ENCODE measurements at regions not wholly inside any gene's neighbourhood (a gene's known extent, or its start where the extent isn't known, plus 50 kb on each side); places are given as distances from the start of the nearest gene placed in this dataset.

DNA sequence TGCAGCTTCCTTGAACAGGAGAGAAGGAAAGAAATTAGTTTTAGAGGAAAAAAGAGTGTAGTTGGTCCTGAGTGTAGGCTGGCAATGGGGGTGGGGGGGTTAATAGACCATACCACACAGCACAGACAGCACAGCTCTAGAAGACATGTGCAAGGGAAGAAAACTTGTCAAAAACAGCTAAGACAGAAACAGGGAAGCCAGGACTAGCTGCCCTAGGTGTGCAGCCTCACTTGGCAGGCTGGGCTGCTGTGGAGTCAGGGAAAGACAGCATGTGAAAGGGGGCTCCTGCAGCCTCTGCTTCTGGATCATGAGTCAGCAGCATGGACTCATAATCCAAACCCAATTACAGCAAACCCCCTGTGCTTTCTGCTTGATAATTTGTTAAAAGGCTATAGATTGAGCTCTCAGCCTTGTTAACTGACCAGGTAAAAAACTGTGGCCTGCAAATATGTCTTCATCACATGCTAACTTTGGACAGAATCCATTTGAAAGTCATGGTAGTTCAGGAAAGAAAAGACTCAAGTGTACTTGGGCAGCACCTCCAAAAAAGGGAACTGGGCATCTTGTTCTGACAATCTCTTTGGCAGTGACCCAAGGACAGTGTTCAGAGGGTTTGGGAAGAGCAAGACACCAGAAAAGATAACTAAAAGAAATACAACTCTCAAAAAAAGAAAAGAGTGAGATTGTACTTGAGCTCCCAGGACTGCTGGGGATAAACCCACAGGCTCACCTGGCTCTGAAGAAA is 142.2 kb upstream of the VWC2 start:
- no peaks in the 10 kb centered on the region for H3K36me3 ChIP-seq (ENCODE audit: insufficient read depth, low read length)
- H2AFZ ChIP-seq (ENCODE audit: low read depth, low read length), result no peak overlapping the region
- H3K9me3 ChIP-seq (ENCODE audit: low read length), result no peaks in the 10 kb centered on the region
- no peaks in the 10 kb centered on the region for H3K4me1 ChIP-seq (ENCODE audit: insufficient read depth, low read length)
- H3K4me3 ChIP-seq (ENCODE audit: low read length), result no peak overlapping the region
- H3K27me3 ChIP-seq (ENCODE audit: insufficient read depth, low read length), result no peaks in the 10 kb centered on the region

GRCh38 chr7:49631960-49632359 is 141.5 kb upstream of the VWC2 start:
- no peaks in the 10 kb centered on the region for H3K4me1 ChIP-seq (ENCODE audit: insufficient read depth, low read length)
- no peaks in the 10 kb centered on the region for H3K9me3 ChIP-seq (ENCODE audit: low read length)
- H3K36me3 ChIP-seq (ENCODE audit: insufficient read depth, low read length), result no peaks in the 10 kb centered on the region
- no peak overlapping the region for H2AFZ ChIP-seq (ENCODE audit: low read depth, low read length)
- no peak overlapping the region for H3K4me3 ChIP-seq (ENCODE audit: low read length)
- no peaks in the 10 kb centered on the region for H3K27me3 ChIP-seq (ENCODE audit: insufficient read depth, low read length)

DNA sequence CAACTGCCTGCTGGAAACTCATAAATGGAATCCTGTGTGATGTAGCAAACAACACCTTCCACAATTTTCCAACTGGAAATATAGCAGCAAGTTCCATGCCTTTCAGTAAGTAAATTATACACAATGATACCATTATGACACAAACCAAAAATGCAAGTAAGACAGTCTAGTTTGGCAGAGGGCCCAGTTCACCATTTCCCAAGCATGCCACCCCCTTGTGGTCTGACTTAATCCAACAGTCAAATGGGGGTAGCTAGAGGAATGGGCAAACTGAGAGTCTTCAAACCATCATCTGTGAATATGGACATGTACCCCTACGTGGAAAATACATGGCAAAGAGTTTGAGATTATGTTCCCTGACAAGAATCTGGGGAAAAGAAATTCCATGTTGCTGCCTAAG is 137.6 kb upstream of the VWC2 start:
- Histone ChIP-seq H3K27me3 (ENCODE audit: insufficient read depth, low read length) (no peaks in the 10 kb centered on the region), H3K4me1 (ENCODE audit: insufficient read depth, low read length) (no peaks in the 10 kb centered on the region), H3K4me3 (ENCODE audit: low read length) (no peak overlapping the region), H3K9me3 (ENCODE audit: low read length) (no peaks in the 10 kb centered on the region), H3K36me3 (ENCODE audit: insufficient read depth, low read length) (no peaks in the 10 kb centered on the region), H2AFZ (ENCODE audit: low read depth, low read length) (no peak overlapping the region)

DNA sequence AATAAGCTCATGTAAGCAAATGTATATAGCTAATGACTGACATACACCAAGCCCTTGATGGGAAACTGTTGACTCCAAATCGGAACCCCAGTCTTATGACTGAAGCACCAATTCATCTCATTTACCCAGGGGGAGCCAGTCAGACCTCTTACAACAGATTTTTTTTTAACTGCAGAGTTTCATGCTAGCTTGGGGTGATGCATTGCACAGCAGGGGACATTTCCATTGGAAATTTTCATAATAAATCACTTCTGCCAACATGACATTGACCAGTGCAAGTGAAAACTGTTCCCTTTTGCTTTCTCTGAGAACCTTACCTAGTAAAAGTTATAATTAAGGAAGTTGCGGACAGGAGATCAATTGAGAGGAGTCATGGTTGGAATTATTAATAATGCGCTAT is 137.0 kb upstream of the VWC2 start:
- no peak overlapping the region for H3K4me3 ChIP-seq (ENCODE audit: low read length)
- H2AFZ ChIP-seq (ENCODE audit: low read depth, low read length), result no peak overlapping the region
- no peaks in the 10 kb centered on the region for H3K27me3 ChIP-seq (ENCODE audit: insufficient read depth, low read length)
- H3K4me1 ChIP-seq (ENCODE audit: insufficient read depth, low read length), result no peaks in the 10 kb centered on the region
- H3K9me3 ChIP-seq (ENCODE audit: low read length), result no peaks in the 10 kb centered on the region
- no peaks in the 10 kb centered on the region for H3K36me3 ChIP-seq (ENCODE audit: insufficient read depth, low read length)

DNA sequence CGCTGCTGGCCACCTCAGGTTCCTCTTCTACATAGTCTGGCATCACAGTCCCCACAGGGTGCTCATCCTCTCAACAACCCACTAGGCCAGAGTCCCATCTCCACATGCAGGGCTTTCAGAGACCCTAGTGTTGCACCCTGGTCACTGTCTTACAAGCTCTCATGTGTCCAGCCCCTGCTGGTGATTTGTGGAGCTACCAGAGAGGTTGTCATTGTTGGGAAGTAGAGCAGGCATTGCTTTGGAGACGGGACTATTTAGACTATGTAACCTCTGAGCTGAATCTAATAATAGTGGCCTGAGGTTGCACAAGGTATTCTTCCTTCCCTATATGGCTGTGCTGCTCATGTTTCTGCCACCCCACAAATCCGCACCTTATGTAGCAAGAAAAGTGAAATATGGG is 135.3 kb upstream of the VWC2 start:
- Histone ChIP-seq H3K36me3 (ENCODE audit: insufficient read depth, low read length) (no peaks in the 10 kb centered on the region), H3K4me1 (ENCODE audit: insufficient read depth, low read length) (no peaks in the 10 kb centered on the region), H3K27me3 (ENCODE audit: insufficient read depth, low read length) (no peaks in the 10 kb centered on the region), H3K4me3 (ENCODE audit: low read length) (no peak overlapping the region), H3K9me3 (ENCODE audit: low read length) (no peaks in the 10 kb centered on the region), H2AFZ (ENCODE audit: low read depth, low read length) (no peak overlapping the region)

- Histone ChIP-seq H3K9me3 (ENCODE audit: low read length) (no peaks in the 10 kb centered on the region), H3K36me3 (ENCODE audit: insufficient read depth, low read length) (no peaks in the 10 kb centered on the region), H2AFZ (ENCODE audit: low read depth, low read length) (no peak overlapping the region), H3K4me1 (ENCODE audit: insufficient read depth, low read length) (no peaks in the 10 kb centered on the region), H3K27me3 (ENCODE audit: insufficient read depth, low read length) (no peaks in the 10 kb centered on the region), H3K4me3 (ENCODE audit: low read length) (no peak overlapping the region)
Observed at GRCh38 chr7:49639068-49639593, 134.3 kb upstream of the VWC2 start.

GRCh38 chr7:49639808-49640207 is 133.6 kb upstream of the VWC2 start:
- Histone ChIP-seq H3K27me3 (ENCODE audit: insufficient read depth, low read length) (no peaks in the 10 kb centered on the region), H2AFZ (ENCODE audit: low read depth, low read length) (no peak overlapping the region), H3K9me3 (ENCODE audit: low read length) (no peaks in the 10 kb centered on the region), H3K36me3 (ENCODE audit: insufficient read depth, low read length) (no peaks in the 10 kb centered on the region), H3K4me1 (ENCODE audit: insufficient read depth, low read length) (no peaks in the 10 kb centered on the region), H3K4me3 (ENCODE audit: low read length) (no peak overlapping the region)

DNA sequence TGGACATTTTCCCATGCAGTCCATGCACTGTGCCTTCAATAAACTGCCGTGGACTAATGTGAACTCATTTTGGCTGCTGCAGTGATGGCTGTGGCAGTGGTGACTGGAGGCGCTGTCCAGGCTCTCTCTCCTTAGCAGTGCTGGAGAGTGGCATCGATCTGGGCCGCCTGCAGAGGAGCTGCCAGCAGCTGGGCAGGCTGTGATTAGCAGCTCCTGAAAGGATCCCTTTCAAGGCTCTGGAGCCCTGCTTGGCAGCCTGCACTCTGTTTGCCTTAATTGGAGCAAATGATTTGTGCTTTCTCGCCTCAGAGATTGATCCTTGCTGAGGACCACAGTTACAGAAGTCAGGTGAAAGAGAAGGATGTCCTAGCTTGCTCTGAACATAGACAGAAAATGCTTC is 130.1 kb upstream of the VWC2 start:
- Histone ChIP-seq H3K4me3 (ENCODE audit: low read length) (no peak overlapping the region), H3K27me3 (ENCODE audit: insufficient read depth, low read length) (no peaks in the 10 kb centered on the region), H3K4me1 (ENCODE audit: insufficient read depth, low read length) (no peaks in the 10 kb centered on the region), H3K9me3 (ENCODE audit: low read length) (no peaks in the 10 kb centered on the region), H2AFZ (ENCODE audit: low read depth, low read length) (no peak overlapping the region), H3K36me3 (ENCODE audit: insufficient read depth, low read length) (no peaks in the 10 kb centered on the region)

GRCh38 chr7:49643736-49644135 is 129.7 kb upstream of the VWC2 start:
- H2AFZ ChIP-seq (ENCODE audit: low read depth, low read length), result no peak overlapping the region
- H3K4me3 ChIP-seq (ENCODE audit: low read length), result no peak overlapping the region
- no peaks in the 10 kb centered on the region for H3K27me3 ChIP-seq (ENCODE audit: insufficient read depth, low read length)
- H3K9me3 ChIP-seq (ENCODE audit: low read length), result no peaks in the 10 kb centered on the region
- no peaks in the 10 kb centered on the region for H3K36me3 ChIP-seq (ENCODE audit: insufficient read depth, low read length)
- no peaks in the 10 kb centered on the region for H3K4me1 ChIP-seq (ENCODE audit: insufficient read depth, low read length)

GRCh38 chr7:49644396-49645166 is 128.9 kb upstream of the VWC2 start:
- Histone ChIP-seq H3K36me3 (ENCODE audit: insufficient read depth, low read length) (no peaks in the 10 kb centered on the region), H2AFZ (ENCODE audit: low read depth, low read length) (no peak overlapping the region), H3K4me1 (ENCODE audit: insufficient read depth, low read length) (no peaks in the 10 kb centered on the region), H3K27me3 (ENCODE audit: insufficient read depth, low read length) (no peaks in the 10 kb centered on the region), H3K9me3 (ENCODE audit: low read length) (no peaks in the 10 kb centered on the region), H3K4me3 (ENCODE audit: low read length) (no peak overlapping the region)

DNA sequence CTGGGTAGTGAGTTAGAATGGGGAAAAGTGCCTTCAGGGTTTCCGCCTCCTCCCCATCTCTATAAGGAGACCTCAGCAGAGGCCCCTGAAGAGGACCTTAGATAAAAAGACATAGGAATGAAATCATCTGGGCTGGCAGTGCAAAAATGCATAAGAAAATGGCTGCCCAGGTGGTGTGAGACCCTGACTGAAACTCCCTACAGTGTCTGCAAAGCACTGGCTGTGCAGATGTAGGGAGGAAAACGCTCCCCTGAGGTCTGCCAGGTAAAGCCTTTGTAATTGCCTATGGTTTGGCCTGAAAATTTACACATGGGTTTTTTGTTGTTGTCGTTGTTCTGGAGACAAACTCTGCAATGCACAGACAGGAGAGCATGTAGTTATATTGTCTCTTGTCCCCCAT is 128.1 kb upstream of the VWC2 start:
- Histone ChIP-seq H3K27me3 (ENCODE audit: insufficient read depth, low read length) (no peaks in the 10 kb centered on the region), H3K36me3 (ENCODE audit: insufficient read depth, low read length) (no peaks in the 10 kb centered on the region), H3K9me3 (ENCODE audit: low read length) (no peaks in the 10 kb centered on the region), H2AFZ (ENCODE audit: low read depth, low read length) (no peak overlapping the region), H3K4me3 (ENCODE audit: low read length) (no peak overlapping the region), H3K4me1 (ENCODE audit: insufficient read depth, low read length) (no peaks in the 10 kb centered on the region)

DNA sequence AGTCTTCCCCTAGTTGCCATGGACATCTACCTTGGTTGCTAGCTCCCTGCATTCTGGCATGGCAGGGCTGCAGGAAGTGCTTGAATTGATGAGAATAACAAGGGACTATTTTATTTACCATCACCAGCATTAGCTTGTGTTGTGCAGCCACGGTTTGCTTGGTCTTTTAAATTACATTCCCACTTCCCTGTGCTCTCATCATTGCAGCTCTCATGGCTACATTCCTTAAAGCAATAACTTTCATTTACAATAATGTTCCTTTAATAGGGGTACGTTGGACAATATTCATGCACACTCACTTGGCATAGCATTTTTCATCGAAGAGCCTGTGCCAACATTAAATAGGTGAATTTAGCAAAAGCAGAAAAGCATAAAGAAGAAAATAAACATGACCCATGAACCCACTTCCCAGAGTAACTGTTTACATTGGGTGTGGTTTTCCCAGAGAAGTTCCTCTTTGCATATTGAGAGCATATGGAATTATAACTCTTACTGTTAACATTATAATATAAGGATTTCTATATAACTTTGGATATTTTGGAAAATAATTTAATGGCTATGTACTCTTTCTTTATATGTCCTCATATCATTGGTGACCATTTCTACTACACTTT is 113.2 kb upstream of the VWC2 start:
- H2AFZ ChIP-seq (ENCODE audit: low read depth, low read length), result no peak overlapping the region
- H3K9me3 ChIP-seq (ENCODE audit: low read length), result no peaks in the 10 kb centered on the region
- no peaks in the 10 kb centered on the region for H3K27me3 ChIP-seq (ENCODE audit: insufficient read depth, low read length)
- H3K36me3 ChIP-seq (ENCODE audit: insufficient read depth, low read length), result no peaks in the 10 kb centered on the region
- no peaks in the 10 kb centered on the region for H3K4me1 ChIP-seq (ENCODE audit: insufficient read depth, low read length)
- H3K4me3 ChIP-seq (ENCODE audit: low read length), result no peak overlapping the region

DNA sequence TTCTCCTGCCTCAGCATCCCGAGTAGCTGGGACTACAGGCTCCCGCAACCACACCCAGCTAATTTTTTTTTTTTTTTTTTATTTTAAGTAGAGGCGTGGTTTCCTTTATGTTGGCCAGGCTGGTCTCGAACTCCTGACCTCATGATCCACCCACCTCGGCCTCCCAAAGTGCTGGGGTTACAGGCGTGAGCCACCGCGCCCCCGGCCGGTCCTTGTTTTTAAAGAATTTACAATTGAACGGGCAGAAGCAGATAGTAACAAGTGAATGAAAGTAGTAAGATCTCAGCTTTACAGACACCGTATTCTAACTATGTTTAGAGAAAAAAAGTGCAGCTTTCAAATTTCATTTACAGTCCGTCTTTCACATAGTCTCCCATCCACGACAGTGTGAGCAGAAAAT is 112.5 kb upstream of the VWC2 start:
- H3K4me1 ChIP-seq (ENCODE audit: insufficient read depth, low read length), result no peaks in the 10 kb centered on the region
- no peak overlapping the region for H2AFZ ChIP-seq (ENCODE audit: low read depth, low read length)
- no peaks in the 10 kb centered on the region for H3K36me3 ChIP-seq (ENCODE audit: insufficient read depth, low read length)
- no peaks in the 10 kb centered on the region for H3K27me3 ChIP-seq (ENCODE audit: insufficient read depth, low read length)
- H3K9me3 ChIP-seq (ENCODE audit: low read length), result no peaks in the 10 kb centered on the region
- H3K4me3 ChIP-seq (ENCODE audit: low read length), result no peak overlapping the region

Data from neuron (in vitro differentiated cells).